Forelimb muscle (tissue), 1 donor: ENCODE measurements at regions not wholly inside any gene's neighbourhood (a gene's known extent, or its start where the extent isn't known, plus 50 kb on each side); places are given as distances from the start of the nearest gene placed in this dataset.
"Not testable (repeated sequence)": the region's sequence is repeated elsewhere in the genome, so short reads cannot be mapped to it uniquely, and the experiment has no call there.

ENCODE experiments used
- DNase-seq: peaks from one replicate; pipeline ENCODE4 v3.0.0-alpha.2; 2013; ENCODE audit warnings: low read depth

GRCh38 chr4:156322592-156322991 is 368.9 kb upstream of the CTSO start:
- DNase-seq: no peak

- no peak for DNase-seq
These were observed 367.5 kb upstream of the CTSO start for GRCh38 chr4:156321203-156321602.

GRCh38 chr4:156313497-156313896 is 359.8 kb upstream of the CTSO start:
- DNase-seq: no peak

- no peak for DNase-seq
These were observed 358.7 kb upstream of the CTSO start for GRCh38 chr4:156312261-156312847.

- DNase-seq: no peak
These were observed 355.4 kb upstream of the CTSO start for GRCh38 chr4:156309031-156309430.

- no peak for DNase-seq
These were observed 350.0 kb upstream of the CTSO start for GRCh38 chr4:156303708-156304107.

GRCh38 chr4:156298230-156298629 is 344.6 kb upstream of the CTSO start:
- DNase-seq: peak; percentile 60

GRCh38 chr4:156295676-156296195 is 342.1 kb upstream of the CTSO start:
- DNase-seq: no peak

- no peak for DNase-seq
These were observed 340.9 kb upstream of the CTSO start for GRCh38 chr4:156294577-156294976.

- peak; percentile 57 for DNase-seq
These were observed 340.1 kb upstream of the CTSO start for GRCh38 chr4:156293657-156294297.

GRCh38 chr4:156291317-156291716 is 337.7 kb upstream of the CTSO start:
- no peak for DNase-seq

GRCh38 chr4:156290811-156291210 is 337.1 kb upstream of the CTSO start:
- DNase-seq: no peak

GRCh38 chr4:156290026-156290425 is 336.4 kb upstream of the CTSO start:
- DNase-seq: not testable (repeated sequence)

GRCh38 chr4:156280686-156281085 is 327.0 kb upstream of the CTSO start:
- DNase-seq: no peak

GRCh38 chr4:156265407-156265806 is 311.7 kb upstream of the CTSO start:
- DNase-seq: no peak

- DNase-seq: no peak
These were observed 307.6 kb upstream of the CTSO start for GRCh38 chr4:156261230-156261629.

- DNase-seq: no peak
These were observed 301.8 kb upstream of the CTSO start for GRCh38 chr4:156255230-156256007.

- DNase-seq: no peak
These were observed 298.8 kb upstream of the CTSO start for GRCh38 chr4:156252358-156252921.

GRCh38 chr4:156251373-156252065 is 297.9 kb upstream of the CTSO start:
- no peak for DNase-seq

- no peak for DNase-seq
These were observed 295.3 kb upstream of the CTSO start for GRCh38 chr4:156248917-156249316.

GRCh38 chr4:156247470-156247869 is 293.8 kb upstream of the CTSO start:
- DNase-seq: no peak

- DNase-seq: no peak
These were observed 289.3 kb upstream of the CTSO start for GRCh38 chr4:156243015-156243414.
